K562 (cell line): ENCODE measurements at regions not wholly inside any gene's neighbourhood (a gene's known extent, or its start where the extent isn't known, plus 50 kb on each side); places are given as distances from the start of the nearest gene placed in this dataset.

Source experiments
- FOXK2 ChIP-seq, 2 experiments: fragments of 450-650 bp; IDR thresholded peaks in 1 of 2; conservative IDR thresholded peaks in 1 of 2; 2 replicates each; pipeline ENCODE4 v1.6.1; 2016; ENCODE audit warnings: low read depth in 2 of 2, mild to moderate bottlenecking in 1 of 2
- GTF2F1 ChIP-seq: IDR thresholded peaks from 2 replicates; pipeline ENCODE4 v1.6.1; 2011; ENCODE audit warnings: low read depth, low read length, improper control_type of control experiment
- HDAC2 ChIP-seq: fragments of 450-650 bp; IDR thresholded peaks from 2 replicates; pipeline ENCODE4 v1.6.1; 2016; ENCODE audit warnings: mild to moderate bottlenecking
- MYBL2 ChIP-seq, 2 experiments: fragments of 450-650 bp in 1 of 2; sonication (generic) in 1 of 2; formaldehyde crosslinking in 1 of 2; IDR thresholded peaks; 2 replicates each; pipeline versions ENCODE4 v1.6.1 to v1.8.1; 2017 to 2022; ENCODE audit warnings: borderline replicate concordance in 1 of 2, inconsistent platforms in 1 of 2, low read depth in 1 of 2, mild to moderate bottlenecking in 1 of 2, missing genetic modification reagents in 1 of 2, moderate library complexity in 1 of 2
- PRMT5 ChIP-seq: sonication (generic); formaldehyde crosslinking; IDR thresholded peaks from 2 replicates; pipeline ENCODE4 v1.5.0; 2020; ENCODE audit warnings: missing genetic modification reagents
- RBM39 ChIP-seq: fragments of 200-400 bp; formaldehyde crosslinking; optimal IDR thresholded peaks from 2 replicates; pipeline ENCODE3; 2018; ENCODE audit warnings: low read depth, low read length
- RNF219 ChIP-seq: fragments of 250-450 bp; sonication (Bioruptor Pico); IDR thresholded peaks from 2 replicates; pipeline ENCODE4 v1.5.0; 2022; ENCODE audit warnings: mild to moderate bottlenecking
- ZHX1 ChIP-seq: fragments of 150-350 bp; conservative IDR thresholded peaks from 2 replicates; pipeline ENCODE4 v1.6.1; 2014; ENCODE audit warnings: low read length

- TF ChIP-seq HDAC2 (no peak), ZHX1 (no peak), RNF219 (CRISPR knock-in tag) (no peak), FOXK2 (conservative IDR thresholded peaks at IDR 0.05 in 1 of 2, IDR thresholded peaks at IDR 0.05 in 1 of 2; ENCODE audit: low read depth in 2 of 2) (no peak), MYBL2 (IDR thresholded peaks at IDR 0.05; ENCODE audit: low read depth) (no peak), MYBL2 (CRISPR knock-in tag; IDR thresholded peaks at IDR 0.05; ENCODE audit: borderline replicate concordance) (no peak), RBM39 (no peak), PRMT5 (no peak), GTF2F1 (no peak)
Observed at GRCh38 chr12:113751513-113751912, 214.6 kb downstream of the RBM19 start (continued).
